MM.1S (cell line): ENCODE measurements at regions not wholly inside any gene's neighbourhood (a gene's known extent, or its start where the extent isn't known, plus 50 kb on each side); places are given as distances from the start of the nearest gene placed in this dataset.
"Not testable (repeated sequence)": the region's sequence is repeated elsewhere in the genome, so short reads cannot be mapped to it uniquely, and the experiment has no call there.

Experiments
- DNase-seq: peaks from one replicate; pipeline ENCODE4 v3.0.0-alpha.2; 2015
- H2AFZ ChIP-seq: fragments of 300-600 bp; sonication (generic); 2 replicates; pipeline ENCODE4 v1.6.0; 2016; ENCODE audit warnings: antibody characterized with exemption, low read length
- H3F3A ChIP-seq: fragments of 300-600 bp; sonication (generic); 2 replicates; pipeline ENCODE4 v1.6.1; 2016; ENCODE audit warnings: mild to moderate bottlenecking, antibody characterized with exemption, low read length, moderate library complexity, mixed read lengths; ENCODE audit not compliant: insufficient read depth
- H3K27ac ChIP-seq: fragments of 300-600 bp; sonication (generic); 2 replicates; pipeline ENCODE4 v1.5.1; 2016; ENCODE audit warnings: mild to moderate bottlenecking, low read length
- H3K27me3 ChIP-seq: fragments of 300-600 bp; sonication (generic); replicated peaks from 2 replicates; pipeline ENCODE4 v1.6.0; 2016; ENCODE audit warnings: low read length; ENCODE audit not compliant: insufficient read depth
- H3K36me3 ChIP-seq: fragments of 300-600 bp; sonication (generic); replicated peaks from 2 replicates; pipeline ENCODE4 v1.6.1; 2016; ENCODE audit warnings: mild to moderate bottlenecking, low read length, mixed read lengths; ENCODE audit not compliant: insufficient read depth
- H3K4me1 ChIP-seq: fragments of 300-600 bp; sonication (generic); 2 replicates; pipeline ENCODE4 v1.6.1; 2016; ENCODE audit warnings: low read length, mixed read lengths
- H3K4me2 ChIP-seq: fragments of 300-600 bp; sonication (generic); 2 replicates; pipeline ENCODE4 v1.6.0; 2016; ENCODE audit warnings: low read depth, low read length
- H3K4me3 ChIP-seq: fragments of 300-600 bp; sonication (generic); 2 replicates; pipeline ENCODE4 v1.5.1; 2016; ENCODE audit warnings: low read length, mixed read lengths
- H3K79me2 ChIP-seq: fragments of 300-600 bp; sonication (generic); 2 replicates; pipeline ENCODE4 v1.6.1; 2016; ENCODE audit warnings: mixed run types, low read length, mixed read lengths
- H3K9ac ChIP-seq: fragments of 300-600 bp; sonication (generic); 2 replicates; pipeline ENCODE4 v1.6.1; 2016; ENCODE audit warnings: low read length, mixed read lengths
- H3K9me2 ChIP-seq: fragments of 300-600 bp; sonication (generic); replicated peaks from 2 replicates; pipeline ENCODE4 v1.6.1; 2016; ENCODE audit warnings: mild to moderate bottlenecking, low read length, mixed read lengths; ENCODE audit not compliant: insufficient read depth
- H3K9me3 ChIP-seq: fragments of 300-600 bp; sonication (generic); replicated peaks from 2 replicates; pipeline ENCODE4 v1.6.1; 2016; ENCODE audit warnings: mild to moderate bottlenecking, low read length, mixed read lengths; ENCODE audit not compliant: insufficient read depth
- H4K20me1 ChIP-seq: fragments of 300-600 bp; sonication (generic); 2 replicates; pipeline ENCODE4 v1.6.1; 2016; ENCODE audit warnings: mild to moderate bottlenecking, low read length, moderate library complexity, mixed read lengths; ENCODE audit not compliant: insufficient read depth
- CTCF ChIP-seq: fragments of 300-600 bp; sonication (generic); IDR thresholded peaks from 2 replicates; pipeline ENCODE4 v1.5.1; 2016; ENCODE audit warnings: antibody characterized with exemption, low read length, mixed read lengths
- EZH2 ChIP-seq: fragments of 300-600 bp; sonication (generic); optimal IDR thresholded peaks from 2 replicates; pipeline ENCODE3; 2017; ENCODE audit warnings: low read depth, mild to moderate bottlenecking, antibody characterized with exemption, low read length, mixed read lengths
- EZH2phosphoT487 ChIP-seq: fragments of 300-600 bp; sonication (generic); IDR thresholded peaks from 2 replicates; pipeline ENCODE4 v1.6.1; 2018; ENCODE audit warnings: antibody characterized with exemption, low read length

- Histone ChIP-seq H3K9me2 (no peaks in the 10 kb centered on the region), H3K27ac (no peak overlapping the region), H3K27me3 (no peaks in the 10 kb centered on the region), H3K4me3 (no peak overlapping the region), H3K36me3 (no peaks in the 10 kb centered on the region), H3K4me2 (no peak overlapping the region), H3K9me3 (no peaks in the 10 kb centered on the region), H3K4me1 (no peaks in the 10 kb centered on the region), H2AFZ (no peak overlapping the region), H3K9ac (no peak overlapping the region), H3K79me2 (no peaks in the 10 kb centered on the region), H4K20me1 (no peaks in the 10 kb centered on the region), H3F3A (no peaks in the 10 kb centered on the region)
- no peak for DNase-seq
- TF ChIP-seq CTCF (no peak), EZH2phosphoT487 (no peak), EZH2 (no peak)
Observed at GRCh38 chr5:90047113-90047512, 362.4 kb downstream of the CETN3 start.

GRCh38 chr5:90040082-90040481 is 369.5 kb downstream of the CETN3 start:
- not testable (repeated sequence) for H3K79me2 ChIP-seq, H2AFZ ChIP-seq, H3K4me2 ChIP-seq, H4K20me1 ChIP-seq, H3K36me3 ChIP-seq, H3F3A ChIP-seq, DNase-seq, H3K9me3 ChIP-seq, H3K27ac ChIP-seq, H3K4me3 ChIP-seq, H3K9me2 ChIP-seq, H3K9ac ChIP-seq, H3K4me1 ChIP-seq, H3K27me3 ChIP-seq

- Histone ChIP-seq H3K9me3 (no peaks in the 10 kb centered on the region), H3K27me3 (no peaks in the 10 kb centered on the region), H3K9ac (no peak overlapping the region), H3K27ac (no peak overlapping the region), H4K20me1 (no peaks in the 10 kb centered on the region), H3K9me2 (no peaks in the 10 kb centered on the region), H3F3A (no peaks in the 10 kb centered on the region), H3K36me3 (no peaks in the 10 kb centered on the region), H3K4me3 (no peak overlapping the region), H3K4me1 (no peaks in the 10 kb centered on the region), H2AFZ (no peak overlapping the region), H3K4me2 (no peak overlapping the region), H3K79me2 (no peaks in the 10 kb centered on the region)
- TF ChIP-seq EZH2 (no peak), CTCF (no peak), EZH2phosphoT487 (no peak)
- no peak for DNase-seq
Observed at GRCh38 chr5:90037646-90038045, 371.9 kb downstream of the CETN3 start.

GRCh38 chr5:90022711-90023053 is 386.9 kb downstream of the CETN3 start:
- Histone ChIP-seq H3K36me3 (no peaks in the 10 kb centered on the region), H3K9me3 (no peaks in the 10 kb centered on the region), H4K20me1 (no peaks in the 10 kb centered on the region), H3K27me3 (no peaks in the 10 kb centered on the region), H3K79me2 (no peaks in the 10 kb centered on the region), H3F3A (no peaks in the 10 kb centered on the region), H3K9me2 (no peaks in the 10 kb centered on the region), H3K9ac (no peak overlapping the region), H3K27ac (no peak overlapping the region), H3K4me2 (no peak overlapping the region), H3K4me3 (no peak overlapping the region), H2AFZ (no peak overlapping the region), H3K4me1 (no peaks in the 10 kb centered on the region)
- TF ChIP-seq CTCF, result no peak
- no peak for TF ChIP-seq EZH2phosphoT487
- no peak for TF ChIP-seq EZH2
- no peak for DNase-seq
